HG03108 (cell line): ENCODE measurements at regions not wholly inside any gene's neighbourhood (a gene's known extent, or its start where the extent isn't known, plus 50 kb on each side); places are given as distances from the start of the nearest gene placed in this dataset.

ENCODE experiments used
- ATAC-seq: cut with Tn5 transposase; IDR thresholded peaks from one replicate; pipeline ENCODE4 v1.9.1; 2021; ENCODE audit warnings: moderate library complexity; ENCODE audit not compliant: unreplicated experiment

DNA sequence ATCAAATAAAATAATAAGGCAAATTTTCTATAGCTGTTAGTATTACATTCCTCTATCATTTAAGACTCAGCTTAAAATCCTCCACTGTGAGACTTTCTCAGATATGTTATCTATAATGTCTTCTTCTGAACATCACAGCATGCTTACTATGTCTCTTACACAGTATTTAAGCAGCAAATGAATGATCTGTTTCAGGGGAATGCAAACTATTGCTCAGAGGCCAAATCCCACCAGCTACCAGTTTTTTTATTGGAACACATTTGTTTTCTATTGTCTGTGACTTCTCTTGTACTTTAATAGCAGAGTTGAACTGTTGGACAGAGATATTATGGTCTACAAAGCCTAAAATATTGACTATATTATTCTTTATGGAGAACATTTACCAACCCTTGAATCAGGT lies 59.6 kb downstream of the C3orf38 start:
- no peak for ATAC-seq

GRCh38 chr3:88211096-88211890 lies 61.5 kb downstream of the C3orf38 start:
- ATAC-seq, result no peak

GRCh38 chr3:88219138-88219792 lies 69.5 kb downstream of the C3orf38 start:
- ATAC-seq, result no peak

- no peak for ATAC-seq
These were observed 70.4 kb downstream of the C3orf38 start for GRCh38 chr3:88220126-88220525.

- no peak for ATAC-seq
These were observed 72.0 kb downstream of the C3orf38 start for GRCh38 chr3:88221726-88222125.

GRCh38 chr3:88222343-88222742 lies 72.6 kb downstream of the C3orf38 start:
- ATAC-seq, result no peak

GRCh38 chr3:88225326-88226008 lies 75.7 kb downstream of the C3orf38 start:
- no peak for ATAC-seq

- no peak for ATAC-seq
These were observed 77.2 kb downstream of the C3orf38 start for GRCh38 chr3:88226910-88227309.

- ATAC-seq, result no peak
These were observed 80.9 kb downstream of the C3orf38 start for GRCh38 chr3:88230638-88231037.

DNA sequence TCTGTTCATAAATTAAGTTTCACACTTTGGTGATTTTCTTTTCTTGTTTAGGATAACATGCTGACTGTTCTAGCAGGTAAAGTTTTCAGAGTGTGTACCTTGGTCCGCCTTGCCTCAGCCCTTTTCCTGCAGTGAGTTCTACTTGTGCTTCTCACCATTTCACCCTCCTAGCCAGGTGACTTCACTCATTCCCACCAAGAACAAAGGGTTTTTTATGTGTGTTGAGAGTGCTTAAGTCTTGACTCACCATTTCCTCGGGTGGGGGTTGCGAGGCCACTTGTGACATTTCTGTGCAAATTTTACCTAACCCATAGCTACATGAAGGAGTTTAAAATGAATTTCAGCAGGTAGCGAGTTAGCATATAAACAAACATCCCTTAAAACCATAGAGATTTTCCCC lies 81.4 kb downstream of the C3orf38 start:
- no peak for ATAC-seq

DNA sequence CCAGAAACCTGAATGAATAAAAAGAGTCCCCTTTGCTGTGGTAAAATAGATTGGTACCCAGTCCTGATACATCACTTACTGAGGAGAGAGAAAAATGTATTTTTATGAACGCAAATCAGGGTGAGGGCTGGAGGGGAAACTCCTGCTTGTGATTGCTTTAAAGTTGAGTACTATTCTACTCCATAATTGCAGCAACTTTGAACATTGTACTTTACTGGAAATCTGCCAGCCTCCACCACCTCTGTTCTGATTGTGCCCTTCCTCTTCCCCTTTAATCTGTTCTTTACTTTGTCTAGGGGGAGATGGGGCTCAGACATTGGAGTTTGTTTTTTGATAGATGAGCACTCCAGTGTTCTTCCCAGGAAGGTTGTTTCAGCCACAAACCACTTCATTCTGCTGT lies 81.9 kb downstream of the C3orf38 start:
- no peak for ATAC-seq

GRCh38 chr3:88235102-88235501 lies 85.3 kb downstream of the C3orf38 start:
- no peak for ATAC-seq

- ATAC-seq, result no peak
These were observed 90.1 kb downstream of the C3orf38 start for GRCh38 chr3:88239870-88240269.

- ATAC-seq, result no peak
These were observed 98.9 kb downstream of the C3orf38 start for GRCh38 chr3:88248658-88249057.

- no peak for ATAC-seq
These were observed 109.3 kb downstream of the C3orf38 start for GRCh38 chr3:88259045-88259444.

DNA sequence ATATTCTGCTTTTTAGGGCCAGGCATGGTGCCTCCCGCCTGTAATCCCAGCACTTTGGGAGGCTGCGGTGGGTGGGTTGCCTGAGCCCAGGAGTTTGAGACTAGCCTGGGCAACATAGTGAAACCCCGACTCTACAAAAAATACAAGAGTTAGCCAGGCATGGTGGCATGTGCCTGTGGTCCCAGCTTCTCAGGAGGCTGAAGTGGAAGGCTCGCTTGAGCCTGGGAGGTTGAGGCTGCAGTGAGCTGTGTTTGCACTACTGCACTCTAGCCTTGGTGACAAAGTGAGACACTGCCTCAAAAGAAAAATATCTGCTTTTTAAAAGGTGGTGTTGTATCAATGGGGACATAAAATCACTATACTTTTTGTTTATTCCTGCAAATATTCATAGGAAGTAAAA lies 112.8 kb downstream of the C3orf38 start:
- ATAC-seq, result no peak

DNA sequence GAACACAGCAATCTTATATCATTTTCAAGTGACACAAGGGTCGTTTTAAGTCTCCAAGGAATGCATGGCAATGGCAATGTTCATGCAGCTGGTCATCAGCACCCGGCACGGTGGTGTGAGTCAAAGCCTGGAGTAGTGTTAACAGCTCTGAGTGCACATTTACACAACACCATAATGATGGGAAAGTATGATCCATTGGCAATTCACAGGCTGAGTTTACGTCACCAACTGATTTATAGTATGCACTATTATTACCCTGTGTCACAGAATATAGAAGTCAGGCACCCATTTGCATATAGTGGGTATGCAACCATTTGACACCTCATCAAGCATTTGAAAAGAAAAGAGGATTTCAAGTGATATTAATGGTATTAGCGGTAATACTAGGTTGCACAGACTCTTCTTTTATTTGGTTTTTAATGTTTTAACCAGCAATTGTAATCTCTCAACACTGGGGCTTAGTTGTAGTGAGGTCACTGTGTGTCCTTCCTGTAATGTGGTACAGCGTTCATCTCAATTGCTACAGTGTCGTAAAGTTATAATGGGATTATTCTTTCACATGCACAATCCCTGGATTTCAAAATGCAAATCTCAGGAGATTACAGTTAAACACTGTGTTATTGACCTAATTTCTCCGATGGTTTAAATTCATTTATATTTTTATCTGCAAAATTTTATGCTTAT lies 113.8 kb downstream of the C3orf38 start:
- no peak for ATAC-seq

- ATAC-seq, result no peak
These were observed 117.7 kb downstream of the C3orf38 start for GRCh38 chr3:88267441-88267840.

GRCh38 chr3:88267847-88268246 lies 118.1 kb downstream of the C3orf38 start:
- ATAC-seq, result no peak

GRCh38 chr3:88280326-88280725 lies 130.6 kb downstream of the C3orf38 start:
- no peak for ATAC-seq

GRCh38 chr3:88282528-88283241 lies 132.9 kb downstream of the C3orf38 start:
- no peak for ATAC-seq
